OCI-LY1 (cell line): ENCODE measurements at regions not wholly inside any gene's neighbourhood (a gene's known extent, or its start where the extent isn't known, plus 50 kb on each side); places are given as distances from the start of the nearest gene placed in this dataset.

Source experiments
- H2AFZ ChIP-seq: fragments of 200-600 bp; sonication (generic), shearing (Covaris generic); 2 replicates; pipeline ENCODE4 v1.6.0; 2014; ENCODE audit warnings: antibody characterized with exemption, mild to moderate bottlenecking, low read length
- H3F3A ChIP-seq: fragments of 200-600 bp; sonication (generic), shearing (Covaris generic); 2 replicates; pipeline ENCODE4 v1.6.0; 2014; ENCODE audit warnings: mild to moderate bottlenecking, antibody characterized with exemption, low read length, moderate library complexity; ENCODE audit not compliant: insufficient read depth
- H3K27ac ChIP-seq: fragments of 200-600 bp; sonication (generic); 2 replicates; pipeline ENCODE4 v1.5.1; 2014; ENCODE audit warnings: low read length, mixed run types, mild to moderate bottlenecking, low read depth; ENCODE audit not compliant: poor library complexity, severe bottlenecking
- H3K27me3 ChIP-seq: fragments of 200-600 bp; sonication (generic); 2 replicates; pipeline ENCODE4 v1.6.0; 2014; ENCODE audit warnings: antibody characterized with exemption, mild to moderate bottlenecking, low read length, moderate library complexity; ENCODE audit not compliant: insufficient read depth
- H3K36me3 ChIP-seq: fragments of 200-600 bp; sonication (generic); 2 replicates; pipeline ENCODE4 v1.6.1; 2014; ENCODE audit warnings: mild to moderate bottlenecking, antibody characterized with exemption, low read length, moderate library complexity, mixed read lengths; ENCODE audit not compliant: insufficient read depth
- H3K4me1 ChIP-seq: fragments of 200-600 bp; sonication (generic); 2 replicates; pipeline ENCODE4 v1.5.1; 2014; ENCODE audit warnings: mild to moderate bottlenecking, low read length, moderate library complexity; ENCODE audit not compliant: insufficient read depth, severe bottlenecking
- H3K4me2 ChIP-seq: fragments of 200-600 bp; sonication (generic), shearing (Covaris generic); 2 replicates; pipeline ENCODE4 v1.6.1; 2014; ENCODE audit warnings: low read length
- H3K4me3 ChIP-seq: fragments of 200-600 bp; sonication (generic); 2 replicates; pipeline ENCODE4 v1.5.1; 2014; ENCODE audit warnings: low read length, low read depth, mild to moderate bottlenecking, mixed read lengths; ENCODE audit not compliant: poor library complexity, severe bottlenecking
- H3K79me2 ChIP-seq: fragments of 200-600 bp; shearing (Covaris generic); 2 replicates; pipeline ENCODE4 v1.6.1; 2016; ENCODE audit warnings: mixed run types, low read length, mixed read lengths; ENCODE audit not compliant: insufficient read depth
- H3K9ac ChIP-seq: fragments of 200-600 bp; sonication (generic), shearing (Covaris generic); 2 replicates; pipeline ENCODE4 v1.6.1; 2014; ENCODE audit warnings: mild to moderate bottlenecking, low read length, mixed read lengths
- H3K9me2 ChIP-seq: fragments of 200-600 bp; sonication (generic), shearing (Covaris generic); 2 replicates; pipeline ENCODE4 v1.6.1; 2014; ENCODE audit warnings: low read depth, mild to moderate bottlenecking, low read length, mixed read lengths
- H3K9me3 ChIP-seq: fragments of 200-600 bp; shearing (Covaris generic); 2 replicates; pipeline ENCODE4 v1.6.1; 2014; ENCODE audit warnings: low read length, mixed read lengths
- H4K20me1 ChIP-seq: fragments of 200-600 bp; sonication (generic), shearing (Covaris generic); 2 replicates; pipeline ENCODE4 v1.6.0; 2016; ENCODE audit warnings: mild to moderate bottlenecking, low read length; ENCODE audit not compliant: insufficient read depth
- CTCF ChIP-seq: fragments of 200-600 bp; sonication (generic), shearing (Covaris generic); IDR thresholded peaks from 2 replicates; pipeline ENCODE4 v1.5.1; 2017; ENCODE audit warnings: mild to moderate bottlenecking, antibody characterized with exemption, low read length, moderate library complexity, mixed read lengths
- EZH2 ChIP-seq: fragments of 200-600 bp; sonication (generic), shearing (Covaris generic); IDR thresholded peaks from 2 replicates; pipeline ENCODE4 v1.8.0; 2017; ENCODE audit warnings: borderline replicate concordance, mixed run types, mild to moderate bottlenecking, antibody characterized with exemption, low read length, moderate library complexity, mixed read lengths

- H3K9me3 ChIP-seq, result no peaks in the 10 kb centered on the region
- no peaks in the 10 kb centered on the region for H3K4me1 ChIP-seq
- no peak overlapping the region for H3K4me2 ChIP-seq
- no peaks in the 10 kb centered on the region for H3K9me2 ChIP-seq
- H3K36me3 ChIP-seq, result no peaks in the 10 kb centered on the region
- no peak overlapping the region for H3K4me3 ChIP-seq
- H3F3A ChIP-seq, result no peaks in the 10 kb centered on the region
- no peaks in the 10 kb centered on the region for H3K79me2 ChIP-seq
- no peak overlapping the region for H2AFZ ChIP-seq
- H3K9ac ChIP-seq, result no peak overlapping the region
- no peaks in the 10 kb centered on the region for H4K20me1 ChIP-seq
- TF ChIP-seq EZH2, result no peak
- no peak for TF ChIP-seq CTCF
- no peak overlapping the region for H3K27ac ChIP-seq
- no peaks in the 10 kb centered on the region for H3K27me3 ChIP-seq
Measured at GRCh38 chr10:23914641-23915040, 294.3 kb upstream of the KIAA1217 start.

GRCh38 chr10:23917251-23917840, 291.6 kb upstream of the KIAA1217 start:
- H3K9me3 ChIP-seq, result no peaks in the 10 kb centered on the region
- no peak overlapping the region for H3K4me3 ChIP-seq
- TF ChIP-seq EZH2 (no peak), CTCF (no peak)

GRCh38 chr10:23918090-23918723, 290.7 kb upstream of the KIAA1217 start:
- no peak overlapping the region for H3K4me2 ChIP-seq
- H3K4me1 ChIP-seq, result no peaks in the 10 kb centered on the region
- no peak overlapping the region for H3K9ac ChIP-seq
- H3K27me3 ChIP-seq, result no peaks in the 10 kb centered on the region
- no peaks in the 10 kb centered on the region for H3F3A ChIP-seq
- no peaks in the 10 kb centered on the region for H3K9me2 ChIP-seq
- H3K27ac ChIP-seq, result no peak overlapping the region
- H3K36me3 ChIP-seq, result no peaks in the 10 kb centered on the region
- H3K4me3 ChIP-seq, result no peak overlapping the region
- H2AFZ ChIP-seq, result no peak overlapping the region
- H3K9me3 ChIP-seq, result no peaks in the 10 kb centered on the region
- H3K79me2 ChIP-seq, result no peaks in the 10 kb centered on the region
- no peaks in the 10 kb centered on the region for H4K20me1 ChIP-seq
- TF ChIP-seq CTCF (no peak), EZH2 (no peak)

More at GRCh38 chr10:23917251-23917840, 291.6 kb upstream of the KIAA1217 start:
- H3K4me2 ChIP-seq, result no peak overlapping the region
- no peak overlapping the region for H3K9ac ChIP-seq
- H3F3A ChIP-seq, result no peaks in the 10 kb centered on the region
- H3K27ac ChIP-seq, result no peak overlapping the region
- H3K36me3 ChIP-seq, result no peaks in the 10 kb centered on the region
- H2AFZ ChIP-seq, result no peak overlapping the region
- H3K27me3 ChIP-seq, result no peaks in the 10 kb centered on the region
- no peaks in the 10 kb centered on the region for H3K4me1 ChIP-seq
- H3K9me2 ChIP-seq, result no peaks in the 10 kb centered on the region
- no peaks in the 10 kb centered on the region for H3K79me2 ChIP-seq
- H4K20me1 ChIP-seq, result no peaks in the 10 kb centered on the region
